Mesothelial cell of epicardium (in vitro differentiated cells): ENCODE measurements at regions not wholly inside any gene's neighbourhood (a gene's known extent, or its start where the extent isn't known, plus 50 kb on each side); places are given as distances from the start of the nearest gene placed in this dataset.
"Not testable (repeated sequence)": the region's sequence is repeated elsewhere in the genome, so short reads cannot be mapped to it uniquely, and the experiment has no call there.

Source experiments
- DNase-seq, 2 experiments: peaks; one replicate each; pipeline ENCODE4 v3.0.0; 2021; ENCODE audit warnings: low spot score in 2 of 2; ENCODE audit not compliant: unreplicated experiment in 2 of 2
- H3K27ac Mint-ChIP-seq: 2 replicates; pipeline ENCODE4 v1.8.0; 2021; ENCODE audit warnings: mixed read lengths
- H3K27me3 Mint-ChIP-seq: 2 replicates; pipeline ENCODE4 v1.8.0; 2021; ENCODE audit warnings: low read depth, mixed read lengths
- H3K36me3 Mint-ChIP-seq: 2 replicates; pipeline ENCODE4 v1.8.0; 2021; ENCODE audit warnings: mixed read lengths
- H3K4me1 Mint-ChIP-seq: 2 replicates; pipeline ENCODE4 v1.8.0; 2021; ENCODE audit warnings: mixed read lengths
- H3K4me3 Mint-ChIP-seq: 2 replicates; pipeline ENCODE4 v1.8.0; 2021; ENCODE audit warnings: mild to moderate bottlenecking, moderate library complexity, mixed read lengths
- H3K9me3 Mint-ChIP-seq: 2 replicates; pipeline ENCODE4 v1.8.0; 2021; ENCODE audit warnings: mixed read lengths
- CTCF ChIP-seq: fragments of 200-600 bp; sonication (generic); IDR thresholded peaks from one replicate; pipeline ENCODE4 v1.5.0; 2021; ENCODE audit warnings: antibody characterized with exemption; ENCODE audit not compliant: unreplicated experiment

GRCh38 chr15:77870195-77871065, 207.1 kb downstream of the TBC1D2B start:
- no peaks in the 10 kb centered on the region for H3K36me3 Mint-ChIP-seq
- no peaks in the 10 kb centered on the region for H3K27me3 Mint-ChIP-seq
- H3K27ac Mint-ChIP-seq = no peak overlapping the region
- no peak overlapping the region for H3K4me3 Mint-ChIP-seq
- peak in 1 of 2 experiments; percentile 81 for DNase-seq
- H3K4me1 Mint-ChIP-seq = peaks cover 10% of the 10 kb centered on the region
- peak; percentile 88 for TF ChIP-seq CTCF
- no peaks in the 10 kb centered on the region for H3K9me3 Mint-ChIP-seq

- no peak for TF ChIP-seq CTCF
- H3K27me3 Mint-ChIP-seq = no peaks in the 10 kb centered on the region
- no peaks in the 10 kb centered on the region for H3K36me3 Mint-ChIP-seq
- no peak for DNase-seq
- H3K4me1 Mint-ChIP-seq = peaks cover 17% of the 10 kb centered on the region
- no peak overlapping the region for H3K27ac Mint-ChIP-seq
- no peak overlapping the region for H3K4me3 Mint-ChIP-seq
- no peaks in the 10 kb centered on the region for H3K9me3 Mint-ChIP-seq
Measured at GRCh38 chr15:77869021-77869895, 208.3 kb downstream of the TBC1D2B start.

DNA sequence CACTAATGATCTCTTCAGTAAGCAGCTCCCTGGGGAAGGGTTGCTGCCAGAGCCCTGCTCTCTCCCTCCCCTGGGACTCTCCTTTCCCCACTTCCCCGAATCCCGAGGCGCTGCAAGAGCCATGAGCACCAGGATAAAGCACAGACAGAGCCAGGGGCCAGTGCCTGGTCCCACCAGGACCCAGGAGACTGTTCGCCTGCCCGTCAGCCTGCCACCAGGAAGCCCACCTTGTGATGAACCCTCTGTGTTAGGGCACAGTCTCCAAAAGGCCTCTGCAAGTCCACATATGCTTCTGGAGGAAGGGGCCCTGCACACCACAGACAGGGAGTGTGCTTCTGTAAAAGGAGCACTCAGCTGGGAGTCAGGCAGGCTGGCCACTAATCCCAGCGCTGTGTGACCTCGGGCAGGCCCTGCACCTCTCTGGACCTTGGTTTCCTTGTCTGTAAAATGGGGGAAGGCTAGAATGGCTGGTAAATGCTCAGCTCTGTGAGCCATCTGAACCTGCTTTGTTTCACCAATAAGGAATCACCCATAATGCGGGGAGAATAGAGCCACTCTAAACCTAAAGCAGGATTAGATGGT, 209.4 kb downstream of the TBC1D2B start:
- not testable (repeated sequence) for H3K27me3 Mint-ChIP-seq, H3K27ac Mint-ChIP-seq, H3K4me3 Mint-ChIP-seq, DNase-seq, H3K36me3 Mint-ChIP-seq, H3K9me3 Mint-ChIP-seq
- peaks cover 26% of the 10 kb centered on the region for H3K4me1 Mint-ChIP-seq

DNA sequence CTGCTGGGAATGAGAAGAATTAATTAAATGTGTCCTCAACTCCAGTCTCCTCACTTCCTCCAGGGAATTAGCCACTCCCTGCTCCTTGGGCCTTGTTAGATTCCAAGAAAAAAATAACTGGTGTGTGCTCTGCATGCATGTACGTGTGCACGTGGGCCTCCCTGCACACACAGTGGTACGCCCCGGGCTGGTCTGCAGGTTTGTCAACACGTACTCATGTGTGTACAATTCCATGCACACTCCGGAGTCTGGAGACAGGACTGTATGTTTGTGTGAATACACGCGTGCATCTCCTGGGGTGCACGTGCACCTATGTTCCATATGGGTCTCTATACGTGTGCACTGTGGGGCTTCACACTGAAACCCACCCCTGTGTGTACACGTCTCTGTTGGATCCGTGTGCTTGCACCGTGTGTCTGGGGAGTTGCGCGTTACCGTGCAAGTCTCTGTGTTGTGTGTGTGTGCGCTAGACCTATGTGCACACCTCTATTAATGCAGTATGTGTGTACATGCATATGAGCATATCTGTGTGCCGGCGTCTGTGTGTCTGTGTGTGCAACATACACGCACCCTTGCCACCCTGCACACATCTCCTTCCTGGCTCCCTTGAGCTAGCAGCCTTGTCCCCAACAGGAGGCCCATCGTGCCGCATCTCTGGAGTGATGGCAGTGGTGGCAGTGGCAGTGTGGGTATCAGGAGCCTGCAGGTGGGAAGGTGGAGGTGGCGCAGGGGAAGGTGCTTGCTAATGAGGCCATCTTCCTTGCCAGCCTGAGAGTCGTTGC, 210.1 kb downstream of the TBC1D2B start:
- H3K27me3 Mint-ChIP-seq = no peaks in the 10 kb centered on the region
- no peak overlapping the region for H3K27ac Mint-ChIP-seq
- TF ChIP-seq CTCF = no peak
- no peaks in the 10 kb centered on the region for H3K36me3 Mint-ChIP-seq
- no peaks in the 10 kb centered on the region for H3K9me3 Mint-ChIP-seq
- peaks cover 31% of the 10 kb centered on the region for H3K4me1 Mint-ChIP-seq
- no peak for DNase-seq
- H3K4me3 Mint-ChIP-seq = no peak overlapping the region

- H3K4me1 Mint-ChIP-seq = peaks cover 39% of the 10 kb centered on the region
- no peaks in the 10 kb centered on the region for H3K27me3 Mint-ChIP-seq
- H3K9me3 Mint-ChIP-seq = no peaks in the 10 kb centered on the region
- DNase-seq = no peak
- no peaks in the 10 kb centered on the region for H3K36me3 Mint-ChIP-seq
- H3K4me3 Mint-ChIP-seq = no peak overlapping the region
- no peak overlapping the region for H3K27ac Mint-ChIP-seq
- TF ChIP-seq CTCF = no peak
Measured at GRCh38 chr15:77866596-77867125, 210.8 kb downstream of the TBC1D2B start.
